HG02973 (cell line): ENCODE measurements at regions not wholly inside any gene's neighbourhood (a gene's known extent, or its start where the extent isn't known, plus 50 kb on each side); places are given as distances from the start of the nearest gene placed in this dataset.

Experiments used
- ATAC-seq: cut with Tn5 transposase; IDR thresholded peaks from one replicate; pipeline ENCODE4 v1.9.1; 2021; ENCODE audit warnings: moderate library complexity; ENCODE audit not compliant: unreplicated experiment

DNA sequence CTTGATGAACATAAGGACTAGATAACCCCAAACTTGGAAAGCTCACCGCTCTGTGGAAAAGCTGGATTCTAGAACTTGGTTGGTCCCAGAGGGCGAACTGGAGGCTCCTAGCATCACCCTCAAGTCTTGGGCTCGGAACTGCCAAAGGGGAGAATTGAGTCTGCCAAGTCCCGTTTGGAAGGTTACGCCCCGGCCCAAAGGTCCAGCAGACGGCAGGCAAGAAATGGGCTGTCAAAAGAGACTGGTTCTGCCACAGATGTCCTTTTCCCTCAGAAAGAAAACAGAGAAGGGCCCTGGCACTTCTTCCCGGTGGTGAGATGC lies 182.2 kb downstream of the ANAPC1 start:
- no peak for ATAC-seq

DNA sequence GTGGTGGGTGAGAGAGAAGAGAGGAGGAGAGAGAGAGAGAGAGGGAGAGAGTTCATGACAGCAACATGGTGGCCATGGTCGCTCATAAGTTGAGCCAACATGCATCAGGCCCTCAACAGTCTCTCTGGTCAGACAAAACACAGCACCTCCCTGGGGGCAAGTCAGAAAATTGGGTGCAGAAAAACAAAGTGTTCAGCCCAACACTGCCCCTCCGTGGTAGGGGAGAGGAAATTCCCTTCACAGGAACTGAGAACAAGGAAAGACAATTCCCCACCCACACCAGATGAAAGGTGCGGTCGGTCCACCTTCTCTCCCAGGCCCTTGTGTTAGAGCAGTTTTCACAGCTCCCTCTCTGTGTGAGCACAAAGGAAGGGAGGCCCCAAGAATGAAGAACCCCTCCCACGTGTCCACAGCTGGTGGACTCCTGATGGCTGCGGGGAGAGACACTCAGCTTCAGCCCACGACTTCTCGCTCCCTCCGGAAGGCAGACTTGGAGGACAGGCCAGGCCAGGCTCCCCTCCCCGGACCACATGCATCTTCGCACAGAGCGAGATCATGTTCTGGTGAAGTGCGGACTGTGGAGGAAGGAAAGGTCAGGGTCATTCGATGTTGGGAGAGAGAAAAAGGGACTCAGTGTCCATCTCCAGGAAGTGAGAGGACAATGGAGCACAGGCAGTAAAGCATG lies 181.7 kb downstream of the ANAPC1 start:
- ATAC-seq, result no peak

DNA sequence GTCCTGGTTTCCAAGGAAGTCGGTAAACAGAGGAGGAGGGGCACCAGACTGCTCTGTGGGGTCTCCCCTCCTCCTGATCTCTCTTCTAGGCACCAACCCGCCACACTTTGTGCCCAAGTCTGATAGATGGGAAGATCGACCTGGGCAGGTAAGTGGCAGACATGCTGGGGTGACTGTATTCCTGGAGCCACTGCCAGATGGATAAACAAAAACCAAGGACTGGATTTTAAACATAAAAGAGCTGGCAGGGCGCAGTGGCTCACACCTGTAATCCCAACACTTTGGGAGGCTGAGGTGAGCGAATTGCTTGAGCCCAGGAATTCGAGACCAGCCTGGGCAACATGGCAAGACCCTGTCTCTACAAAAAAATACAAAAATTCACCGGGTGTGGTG lies 181.2 kb downstream of the ANAPC1 start:
- no peak for ATAC-seq

DNA sequence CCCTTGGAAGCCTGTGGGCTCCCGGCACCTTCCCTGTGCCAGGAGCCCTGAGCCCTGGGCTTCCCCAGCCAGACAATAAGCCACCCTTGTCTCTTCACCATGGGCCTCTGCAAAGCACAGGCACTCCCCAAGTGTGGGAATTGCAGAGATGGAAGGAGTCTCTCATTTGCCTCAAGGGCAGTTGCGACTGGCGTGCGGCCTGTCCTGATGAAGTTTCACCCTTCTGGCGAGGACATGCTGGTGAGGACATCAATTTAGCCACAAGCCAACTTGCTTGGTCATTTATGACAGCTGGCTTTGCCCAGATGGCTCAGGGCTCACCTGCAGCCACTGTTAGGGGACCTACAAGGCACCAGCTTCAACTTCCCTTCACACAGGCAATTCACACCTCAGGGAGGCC lies 180.2 kb downstream of the ANAPC1 start:
- no peak for ATAC-seq

DNA sequence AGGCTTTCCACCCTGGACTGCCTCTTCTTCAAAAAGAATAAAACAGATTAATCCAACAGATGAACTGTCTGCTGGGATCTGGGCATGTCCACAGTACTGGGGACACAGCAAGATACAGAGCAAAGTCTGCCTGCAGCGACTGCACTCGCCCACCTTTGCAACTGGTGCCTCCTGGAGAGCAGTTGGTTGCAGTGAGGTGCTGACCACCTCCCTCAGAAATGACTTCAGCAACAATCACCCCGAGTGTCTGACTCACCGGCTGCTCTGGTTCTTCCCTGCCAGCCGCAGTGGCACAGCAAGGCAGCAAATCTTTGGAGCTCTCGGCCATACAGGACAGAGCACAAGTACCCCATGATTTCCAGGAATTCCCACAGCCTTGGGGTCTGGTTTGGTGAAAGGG lies 179.7 kb downstream of the ANAPC1 start:
- ATAC-seq, result no peak

DNA sequence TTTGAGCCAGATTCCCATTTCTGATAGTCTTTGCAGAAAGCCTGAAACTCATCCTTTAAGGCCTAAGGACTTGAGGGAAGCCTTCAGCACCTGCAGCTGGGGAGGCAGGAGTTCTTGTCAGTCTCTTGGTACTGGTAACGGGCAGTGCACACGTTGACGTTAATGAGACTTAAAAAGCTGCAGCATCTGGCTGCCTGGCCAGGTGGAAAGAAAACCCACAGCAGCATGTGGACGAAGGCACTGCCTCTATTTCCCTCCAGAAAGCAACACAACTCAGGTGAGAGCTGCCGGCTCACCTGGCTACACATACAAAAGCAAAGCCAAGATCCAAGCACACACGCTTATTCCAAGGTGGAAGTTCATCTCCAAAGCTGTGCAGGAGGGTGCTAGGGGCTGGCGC lies 178.8 kb downstream of the ANAPC1 start:
- no peak for ATAC-seq

DNA sequence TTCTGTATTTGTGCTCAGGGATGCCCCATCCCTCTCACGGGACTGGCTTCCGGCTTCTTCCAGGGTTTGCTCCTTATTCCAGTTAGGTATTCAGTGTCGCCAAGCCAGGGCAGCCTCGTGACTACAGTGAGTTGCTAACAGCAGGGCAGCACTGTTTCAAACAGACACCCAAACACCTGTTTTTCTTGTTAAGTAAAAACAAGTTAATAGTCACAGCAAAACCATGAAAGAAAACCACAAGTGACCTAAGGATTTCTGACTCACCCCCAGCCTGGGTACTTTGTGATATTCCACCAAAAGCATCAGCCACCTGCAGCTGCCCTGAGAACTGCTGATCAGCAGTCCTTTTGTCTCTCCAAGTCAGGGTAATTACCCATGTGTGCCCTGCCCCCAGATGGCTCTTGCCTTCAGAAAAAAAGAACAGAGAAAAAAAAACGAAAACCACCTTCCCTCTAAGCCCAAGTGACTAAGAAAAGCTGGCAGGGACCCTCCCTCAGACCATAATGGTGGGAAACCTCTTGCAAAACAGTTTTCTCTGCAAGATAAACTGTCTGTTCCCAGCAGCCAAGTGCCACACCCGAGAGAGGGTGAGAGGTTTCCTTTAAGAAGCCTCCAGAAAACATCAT lies 178.2 kb downstream of the ANAPC1 start:
- peak; percentile 73 for ATAC-seq

DNA sequence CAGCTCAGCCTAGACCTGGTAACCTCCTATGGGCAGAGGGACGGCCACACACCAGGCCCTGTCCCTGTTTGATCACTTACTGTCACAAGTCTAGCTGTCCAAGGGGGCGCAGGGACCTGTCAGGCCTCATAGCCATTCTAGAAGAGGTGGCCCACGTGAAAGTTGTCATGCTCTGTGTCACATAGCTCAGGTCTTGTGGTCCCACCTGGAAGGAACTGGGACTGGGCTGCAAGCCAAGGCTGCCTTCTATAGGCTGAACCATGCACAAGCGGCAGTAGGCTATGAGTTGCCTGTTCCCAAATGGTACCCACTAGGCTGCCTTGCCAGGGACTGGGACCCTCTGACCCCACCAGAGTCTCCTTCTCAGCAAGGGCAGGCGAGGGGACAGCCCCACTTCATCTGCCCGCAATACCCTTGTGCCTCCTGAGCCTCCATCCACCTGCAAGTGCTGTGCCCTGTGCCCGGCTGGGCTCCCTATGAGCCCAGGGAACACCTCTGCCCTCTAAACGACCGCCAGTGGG lies 177.5 kb downstream of the ANAPC1 start:
- no peak for ATAC-seq

DNA sequence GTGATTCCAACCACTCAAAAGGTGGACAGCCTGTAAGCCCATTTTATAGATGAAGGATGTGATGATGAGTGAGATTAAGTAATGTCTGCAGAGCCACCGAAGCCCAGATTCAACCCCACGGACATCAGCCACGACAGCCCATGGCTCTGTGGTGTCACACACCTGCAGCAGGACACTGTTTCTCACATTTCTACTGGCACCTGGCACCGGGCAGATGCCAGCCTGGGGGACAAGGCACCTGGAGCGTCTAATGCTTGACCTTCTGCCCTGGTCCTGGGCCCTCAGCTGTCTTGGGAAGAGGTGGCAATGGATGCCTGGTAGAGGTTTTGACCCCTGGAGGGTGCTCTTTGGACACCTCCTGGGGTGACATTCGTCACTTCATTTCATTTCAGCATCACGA lies 176.3 kb downstream of the ANAPC1 start:
- ATAC-seq, result no peak

DNA sequence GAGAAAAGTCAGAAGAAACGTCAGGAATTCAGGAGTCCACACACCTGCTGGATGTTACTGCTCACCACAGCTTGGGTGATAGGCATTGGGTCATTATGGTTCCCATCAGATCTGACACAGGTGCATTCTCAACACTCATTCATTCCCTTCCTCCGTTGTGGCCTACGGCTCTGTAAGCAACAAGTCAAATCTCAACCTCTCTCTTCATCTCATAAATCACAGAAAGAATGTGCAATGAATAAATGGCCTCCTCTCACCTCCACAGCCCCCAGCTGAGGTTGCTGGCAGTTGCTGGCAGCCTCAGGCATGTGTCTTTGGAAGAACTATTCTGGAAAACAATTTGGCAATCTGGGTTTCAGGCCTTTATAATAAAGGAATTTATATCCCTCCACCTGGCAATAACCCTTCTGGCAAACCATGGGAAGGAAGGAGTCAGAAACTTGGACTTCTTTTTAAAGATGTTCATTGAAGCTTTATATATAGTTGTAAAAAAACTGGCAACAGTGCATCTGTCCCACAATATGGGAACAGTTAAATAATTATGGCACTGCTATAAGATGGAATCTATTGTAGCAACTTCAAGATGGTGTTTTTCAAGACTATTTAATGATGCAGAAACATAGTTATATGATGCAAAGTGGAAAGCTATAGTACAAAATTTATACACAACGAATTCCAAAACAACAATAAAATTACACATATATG lies 175.4 kb downstream of the ANAPC1 start:
- ATAC-seq, result no peak

DNA sequence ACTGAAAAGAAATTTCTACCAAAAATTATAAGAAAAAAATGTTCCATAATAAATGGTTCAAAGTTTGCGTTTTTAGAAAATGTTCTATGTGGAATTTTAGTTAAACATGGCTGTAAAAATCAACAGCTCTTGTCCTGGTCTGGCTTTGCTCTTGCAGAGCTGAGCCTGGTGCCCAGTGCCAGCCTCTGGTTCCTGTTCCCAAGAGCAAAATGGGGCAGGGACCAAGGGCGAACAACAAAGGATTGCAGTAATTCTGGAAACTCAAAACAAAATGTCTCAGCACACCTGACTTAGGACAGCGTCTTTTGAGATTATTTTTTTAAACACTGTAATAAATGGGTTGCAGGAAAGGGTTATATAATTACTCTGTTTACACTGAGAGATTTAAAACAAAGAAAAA lies 174.7 kb downstream of the ANAPC1 start:
- no peak for ATAC-seq

DNA sequence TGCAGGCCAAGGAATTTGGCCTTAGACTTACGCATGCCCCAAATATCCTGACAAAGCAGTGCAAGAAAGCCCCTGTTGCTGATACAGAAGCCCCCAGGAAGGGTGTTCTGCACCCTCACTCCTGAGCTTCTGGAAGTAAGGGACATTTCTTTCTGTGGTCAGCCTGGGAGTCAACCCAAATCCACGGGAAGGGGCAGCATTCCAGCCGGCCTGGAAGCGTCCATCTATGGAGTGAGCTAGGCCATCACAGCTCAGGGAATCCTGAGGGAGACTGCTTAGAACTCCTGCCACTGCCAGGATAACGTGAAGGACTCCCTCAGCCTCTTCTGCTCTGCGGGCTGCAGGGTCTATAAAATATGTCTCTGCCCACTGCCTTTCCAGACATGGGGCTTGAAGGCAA lies 173.9 kb downstream of the ANAPC1 start:
- no peak for ATAC-seq

DNA sequence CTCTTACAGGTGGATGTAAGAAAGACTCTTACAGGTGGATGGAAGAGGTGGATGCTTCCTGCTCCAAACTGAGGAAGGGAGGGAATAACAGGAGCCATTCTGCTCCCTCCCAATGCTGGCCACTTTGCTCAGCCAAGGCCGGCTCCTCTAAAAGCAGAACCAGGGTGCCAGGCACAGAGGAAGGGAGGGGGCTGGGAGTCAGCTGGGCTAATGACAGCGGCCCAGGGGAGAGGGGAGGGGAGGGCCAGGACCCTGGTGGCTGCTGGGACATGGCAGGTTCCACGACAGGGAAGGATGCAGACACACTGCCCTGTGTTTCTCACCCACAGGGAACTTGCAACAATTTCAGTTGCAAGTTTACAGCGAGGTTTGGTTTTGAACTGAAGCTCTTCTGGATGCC lies 173.4 kb downstream of the ANAPC1 start:
- no peak for ATAC-seq

DNA sequence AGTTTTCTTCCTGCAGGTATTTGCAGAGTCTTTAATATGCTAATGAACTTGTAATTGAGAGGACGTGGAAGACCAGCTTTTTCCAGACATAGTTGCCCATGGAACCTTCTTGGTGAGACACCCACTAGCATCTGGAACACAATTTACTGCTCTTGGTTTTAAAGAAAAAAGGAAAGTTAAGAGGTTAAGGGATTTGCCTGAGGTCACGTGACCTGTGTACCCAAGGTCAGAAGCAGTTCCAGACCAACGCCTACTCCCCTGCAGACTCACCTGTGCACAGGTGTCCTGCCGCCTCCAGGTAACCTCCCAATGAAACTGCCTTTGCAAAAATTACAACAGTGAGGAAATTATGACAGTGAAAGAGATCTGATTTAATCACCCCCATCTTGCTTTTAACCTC lies 172.7 kb downstream of the ANAPC1 start:
- no peak for ATAC-seq

DNA sequence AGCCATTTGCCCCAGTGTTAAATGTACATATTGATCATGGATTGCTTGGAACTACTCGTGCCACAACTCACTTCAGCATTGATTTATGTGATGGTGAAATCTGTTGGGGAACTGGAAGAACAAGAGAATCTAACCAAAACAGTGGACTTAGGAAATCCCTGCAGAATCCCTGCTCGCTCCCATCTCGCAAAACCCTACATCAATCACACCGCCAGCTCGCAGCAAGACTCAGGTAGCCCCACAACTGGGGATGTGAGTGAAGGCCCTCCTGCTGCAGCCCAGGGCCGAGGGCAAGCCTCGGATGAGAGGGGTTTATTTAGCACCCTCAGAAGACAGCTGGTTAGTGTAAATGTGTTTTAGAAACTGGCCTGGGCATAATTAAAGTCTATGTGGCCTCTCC lies 171.6 kb downstream of the ANAPC1 start:
- ATAC-seq, result no peak

DNA sequence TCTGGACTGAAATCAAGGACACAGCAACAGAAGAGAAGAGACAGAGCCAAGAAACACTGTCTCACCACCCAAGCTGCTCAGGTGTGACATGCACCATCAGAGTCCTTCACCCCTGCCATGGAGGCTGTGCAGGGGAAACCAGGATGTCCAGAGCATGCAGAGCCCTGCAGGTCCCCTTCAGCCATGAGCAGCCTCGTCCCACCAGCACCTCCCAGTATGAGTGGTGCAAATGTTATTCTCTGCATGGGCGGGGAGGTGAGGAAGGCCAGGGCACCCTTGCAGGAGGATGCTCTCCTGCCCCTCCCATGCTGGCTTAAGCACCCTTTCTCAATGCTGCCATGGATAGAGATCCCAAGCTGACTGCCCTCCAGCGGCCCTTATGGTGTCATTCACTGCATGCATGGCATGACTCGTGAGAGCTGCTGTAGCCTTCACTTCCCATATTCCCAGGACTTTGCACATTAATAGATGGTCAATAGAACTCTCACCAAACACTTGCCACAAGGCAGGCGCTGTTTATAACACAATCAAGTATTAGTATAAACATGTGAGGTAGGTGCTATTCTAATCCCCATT lies 171.0 kb downstream of the ANAPC1 start:
- no peak for ATAC-seq

DNA sequence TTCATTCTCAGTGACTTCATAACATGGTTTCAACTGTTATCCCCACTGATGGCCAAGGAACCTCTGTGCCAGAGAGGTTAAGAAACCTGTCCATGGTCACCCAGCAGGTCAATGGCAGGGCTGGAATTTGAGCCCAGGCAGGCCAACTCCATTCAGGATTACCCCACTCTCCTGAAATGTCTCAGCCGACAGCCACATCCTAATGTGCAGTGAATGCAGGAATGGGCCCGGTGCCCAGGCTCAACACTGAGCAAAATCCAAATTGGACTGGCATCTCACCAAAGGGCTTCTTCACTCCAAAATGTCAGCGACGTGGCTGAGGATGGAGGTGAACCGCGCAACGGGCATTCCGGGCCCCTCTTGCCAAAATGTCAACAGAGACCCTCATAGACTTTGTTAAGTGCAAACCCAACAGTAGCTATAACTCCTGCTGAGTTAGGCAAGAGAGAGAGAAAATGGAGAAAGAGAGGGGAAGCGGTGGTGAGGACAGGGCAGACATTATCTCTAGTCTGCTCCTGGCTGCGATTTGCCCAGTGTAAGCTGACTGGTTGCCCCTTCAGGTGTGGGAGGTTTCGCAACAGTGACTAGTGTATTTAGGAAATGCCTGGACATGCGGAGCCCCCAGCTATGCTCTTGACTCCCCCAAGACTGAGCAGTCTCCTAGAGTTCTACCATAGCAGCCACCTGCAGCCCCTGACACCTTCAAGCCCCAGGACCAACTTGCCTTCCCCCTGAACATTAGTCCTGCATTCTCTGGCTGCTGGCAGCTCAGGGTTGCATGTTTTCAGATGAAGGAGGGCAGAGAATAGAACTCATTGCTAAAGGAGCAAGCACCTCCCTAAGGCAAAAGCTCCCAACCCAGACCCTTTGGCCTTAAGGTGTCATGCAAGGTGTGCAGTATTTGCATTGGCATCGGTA lies 167.7 kb downstream of the ANAPC1 start:
- ATAC-seq, result no peak

DNA sequence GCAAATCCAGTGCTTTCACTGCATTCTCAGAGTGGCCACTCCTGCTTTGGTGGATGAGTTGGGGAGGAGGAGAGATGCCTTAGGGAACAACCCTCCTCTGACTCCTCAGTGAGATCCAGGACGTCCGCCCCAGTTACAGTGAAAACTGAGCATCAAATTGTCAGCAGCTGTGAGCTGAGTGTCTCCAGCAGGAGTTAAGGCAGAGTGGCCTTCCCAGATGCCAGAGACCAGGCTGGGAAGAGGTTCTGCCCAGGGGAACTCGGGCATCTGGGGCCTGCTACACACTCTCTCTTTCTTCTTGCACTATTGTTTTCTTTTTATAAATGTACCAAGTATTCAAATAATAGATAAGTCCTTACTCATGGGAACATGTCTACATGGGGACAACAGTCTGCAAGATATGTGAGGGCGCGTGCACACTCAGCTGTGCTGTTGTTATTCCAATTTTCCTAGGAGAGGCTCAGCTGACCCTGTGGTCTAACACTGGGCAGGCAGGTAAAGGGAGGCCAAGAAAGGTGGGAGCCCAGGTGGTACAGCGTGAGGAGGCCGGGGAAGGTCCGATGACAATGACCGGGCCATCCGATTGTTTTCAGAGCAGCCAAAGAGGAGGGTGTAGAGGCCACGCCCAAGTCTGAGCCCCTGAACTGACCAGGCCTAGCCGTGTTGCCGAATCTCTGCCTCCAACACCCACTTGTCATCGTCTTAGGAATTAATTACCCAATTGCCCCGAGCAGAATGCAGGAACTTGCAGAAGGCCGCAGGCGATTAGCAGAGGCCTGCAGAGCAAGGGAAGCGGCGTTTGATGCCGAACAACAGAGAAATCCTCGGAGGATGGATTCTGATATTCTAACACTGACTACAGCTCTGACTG lies 166.9 kb downstream of the ANAPC1 start:
- no peak for ATAC-seq
